ENCODE measurements at regions not wholly inside any gene's neighbourhood (a gene's known extent, or its start where the extent isn't known, plus 50 kb on each side); places are given as distances from the start of the nearest gene placed in this dataset.

GRCh38 chr16:29315046-29315445, 91.5 kb downstream of the NPIPB11 start:
- TF ChIP-seq EZH2phosphoT487 (IDR thresholded peaks at IDR 0.05; ENCODE audit: borderline replicate concordance) (no peak), CTCF (conservative IDR thresholded peaks at IDR 0.05; ENCODE audit: low read length) (no peak)

Data from Loucy (cell line).